Gastroesophageal sphincter (tissue), 4 donors: ENCODE measurements at regions not wholly inside any gene's neighbourhood (a gene's known extent, or its start where the extent isn't known, plus 50 kb on each side); places are given as distances from the start of the nearest gene placed in this dataset.

Experiments used
- ATAC-seq: fragments of 150-250 bp; one replicate; pipeline ENCODE4 v1.9.1; 2016; ENCODE audit warnings: mild to moderate bottlenecking, moderate library complexity
- H3K27ac ChIP-seq, 4 donors: fragments of 200-600 bp; sonication (generic) in 3 of 4; 1 replicate in 3 of 4; 2 replicates in 1 of 4; pipeline ENCODE4 v1.5.1; 2016 to 2019
- H3K27me3 ChIP-seq: fragments of 200-600 bp; sonication (generic); one replicate; pipeline ENCODE4 v1.5.1; 2019
- H3K36me3 ChIP-seq, 2 donors: fragments of 200-600 bp; sonication (generic); one replicate each; pipeline ENCODE4 v1.5.1; 2019; ENCODE audit warnings: control low read depth in 1 of 2
- H3K4me1 ChIP-seq, 3 donors: fragments of 200-600 bp; sonication (generic); 1 replicate in 2 of 3; 2 replicates in 1 of 3; pipeline ENCODE4 v1.5.1; 2016 to 2019; ENCODE audit warnings: control low read depth in 2 of 3
- H3K4me3 ChIP-seq, 2 donors: fragments of 200-600 bp; sonication (generic); one replicate each; pipeline ENCODE4 v1.5.1; 2019; ENCODE audit warnings: mild to moderate bottlenecking in 1 of 2, moderate library complexity in 1 of 2
- H3K9me3 ChIP-seq, 3 donors: fragments of 200-600 bp; sonication (generic); one replicate each; pipeline ENCODE4 v1.5.1; 2017 to 2019; ENCODE audit warnings: control low read depth in 2 of 3
- CTCF ChIP-seq, 4 experiments: fragments of 200-600 bp in 2 of 4; fragments of 450-650 bp in 2 of 4; sonication (generic) in 1 of 4; IDR thresholded peaks; one replicate each; pipeline ENCODE4 v1.5.1; 2017 to 2019; ENCODE audit warnings: antibody characterized with exemption in 4 of 4, mild to moderate bottlenecking in 2 of 4, moderate library complexity in 2 of 4
- EP300 ChIP-seq: sonication (generic); formaldehyde crosslinking; IDR thresholded peaks from one replicate; pipeline ENCODE4 v1.6.1; 2017; ENCODE audit warnings: antibody characterized with exemption, mild to moderate bottlenecking
- POLR2A ChIP-seq, 2 donors: fragments of 450-650 bp; IDR thresholded peaks; one replicate each; pipeline ENCODE4 v1.6.1; 2017; ENCODE audit warnings: antibody characterized with exemption in 2 of 2, mild to moderate bottlenecking in 2 of 2, moderate library complexity in 1 of 2
- POLR2AphosphoS5 ChIP-seq: sonication (generic); formaldehyde crosslinking; IDR thresholded peaks from one replicate; pipeline ENCODE4 v1.6.1; 2017; ENCODE audit warnings: antibody characterized with exemption
- WGBS, 2 donors: methylation state at CpG; one replicate each; pipeline ENCODE4 v1.1.5; 2018; ENCODE audit warnings: low coverage in 1 of 2; 5-methylcytosine and 5-hydroxymethylcytosine counted together

DNA sequence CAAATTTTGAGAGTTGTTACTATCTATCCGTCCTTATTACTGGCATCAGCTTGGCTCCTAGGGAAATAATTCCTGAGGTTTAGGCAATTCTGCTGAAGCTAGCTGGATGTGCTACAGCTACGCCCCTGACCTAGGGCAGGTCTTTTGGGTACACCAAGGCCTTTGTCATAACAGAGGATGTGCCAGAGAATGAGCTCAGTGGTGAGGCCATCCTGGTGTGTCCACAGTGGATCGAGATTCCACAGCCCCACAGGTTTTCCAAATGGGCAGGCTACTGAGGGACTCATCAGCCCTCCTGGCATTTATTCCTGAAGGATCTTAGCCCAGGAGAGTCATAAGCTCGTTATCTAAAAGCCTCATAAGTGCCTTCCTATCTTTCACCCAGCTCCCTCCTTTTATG lies 475.2 kb upstream of the USP24 start:
- TF ChIP-seq CTCF (IDR thresholded peaks at IDR 0.05) (no peak), EP300 (no peak), POLR2A (IDR thresholded peaks at IDR 0.05) (no peak), POLR2AphosphoS5 (no peak)
- no peaks in the 10 kb centered on the region for H3K9me3 ChIP-seq
- H3K4me1 ChIP-seq: peaks cover 0 to 11% (median 3%) of the 10 kb centered on the region in 3 donors
- 88 to 100% methylated on average over 1 of the region's 4 CpGs for WGBS, 2 donors
- H3K36me3 ChIP-seq: no peaks in the 10 kb centered on the region
- H3K4me3 ChIP-seq: no peak overlapping the region
- ATAC-seq: peak; percentile 92
- no peaks in the 10 kb centered on the region for H3K27me3 ChIP-seq
- no peak overlapping the region for H3K27ac ChIP-seq

DNA sequence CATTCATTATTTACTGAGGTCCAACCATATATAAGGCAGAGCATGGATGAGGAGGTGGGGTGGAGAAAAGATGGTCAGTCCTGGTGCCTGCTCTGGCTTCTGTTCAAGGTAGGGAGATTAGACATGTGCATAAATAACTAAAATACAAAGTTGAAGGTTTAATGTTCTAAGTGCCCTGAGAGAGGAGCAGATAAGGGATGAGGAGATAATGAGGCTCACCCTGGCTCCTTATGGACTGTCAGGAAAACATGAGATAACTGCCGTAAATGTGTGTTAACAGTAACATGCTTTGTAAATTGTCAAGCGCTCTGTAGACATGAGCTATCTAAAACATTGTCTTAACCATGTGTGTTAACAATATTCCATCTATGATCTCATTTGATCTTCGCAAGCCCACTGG lies 474.6 kb upstream of the USP24 start:
- no peak overlapping the region for H3K27ac ChIP-seq
- 94% methylated on average over 3 of the region's 3 CpGs; no CpG with 5 or more reads in 1 of the 2 donors for WGBS, 2 donors

GRCh38 chr1:55685560-55685959 lies 470.4 kb upstream of the USP24 start:
- H3K36me3 ChIP-seq: no peaks in the 10 kb centered on the region
- H3K27ac ChIP-seq: no peak overlapping the region
- H3K4me1 ChIP-seq: no peaks in the 10 kb centered on the region
- peaks cover 0 to 3% (median 0%) of the 10 kb centered on the region in 3 donors for H3K9me3 ChIP-seq
- no peaks in the 10 kb centered on the region for H3K27me3 ChIP-seq
- 72 to 90% methylated on average over 2 to 6 of the region's 7 CpGs for WGBS, 2 donors
- peak; percentile 61 for ATAC-seq
- no peak overlapping the region for H3K4me3 ChIP-seq
- TF ChIP-seq POLR2AphosphoS5 (no peak), POLR2A (IDR thresholded peaks at IDR 0.05) (no peak), CTCF (IDR thresholded peaks at IDR 0.05) (no peak), EP300 (no peak)

More for the DNA sequence above, 474.6 kb upstream of the USP24 start:
- H3K4me1 ChIP-seq: peaks cover 0 to 7% (median 0%) of the 10 kb centered on the region in 3 donors
- H3K36me3 ChIP-seq: no peaks in the 10 kb centered on the region
- no peaks in the 10 kb centered on the region for H3K9me3 ChIP-seq
- TF ChIP-seq EP300 (no peak), CTCF (IDR thresholded peaks at IDR 0.05) (no peak), POLR2AphosphoS5 (no peak), POLR2A (IDR thresholded peaks at IDR 0.05) (no peak)
- no peaks in the 10 kb centered on the region for H3K27me3 ChIP-seq
- no peak for ATAC-seq
- H3K4me3 ChIP-seq: no peak overlapping the region

GRCh38 chr1:55684131-55684650 lies 469.0 kb upstream of the USP24 start:
- Histone ChIP-seq H3K27me3 (no peaks in the 10 kb centered on the region), H3K9me3 (peaks cover 0 to 3% (median 0%) of the 10 kb centered on the region in 3 donors)
- no peak for ATAC-seq

More at GRCh38 chr1:55684131-55684650, 469.0 kb upstream of the USP24 start:
- H3K4me3 ChIP-seq: no peak overlapping the region
- H3K4me1 ChIP-seq: no peaks in the 10 kb centered on the region
- TF ChIP-seq POLR2A (IDR thresholded peaks at IDR 0.05): no peak
- no peak for TF ChIP-seq POLR2AphosphoS5
- no peak for TF ChIP-seq EP300
- TF ChIP-seq CTCF (IDR thresholded peaks at IDR 0.05): no peak
- H3K36me3 ChIP-seq: no peaks in the 10 kb centered on the region
- no peak overlapping the region for H3K27ac ChIP-seq
